Endothelial cell of umbilical vein (primary cell): ENCODE measurements at regions not wholly inside any gene's neighbourhood (a gene's known extent, or its start where the extent isn't known, plus 50 kb on each side); places are given as distances from the start of the nearest gene placed in this dataset.

Experiments
- BruUV-seq: library from RNA; stranded (reverse); fragments of 400-500 nt; replicated peaks from 2 replicates; lab custom pipeline; 2021; lab: Mats Ljungman, UMichigan
- CTCF ChIA-PET: fragments of 300-600, 350-600 bp; sonication (Branson Sonifier 250); formaldehyde crosslinking; loops from one replicate; lab custom pipeline; 2021; ENCODE audit warnings: antibody characterized with exemption, inconsistent platforms; lab: Charles Lee
- POLR2A ChIA-PET: fragments of 300-600, 350-600 bp; sonication (Branson Sonifier 250); formaldehyde crosslinking; loops from one replicate; lab custom pipeline; 2021; ENCODE audit warnings: antibody characterized with exemption, inconsistent platforms; lab: Charles Lee
- DNase-seq: peaks from one replicate; pipeline ENCODE4 v3.0.0-alpha.2; 2011; ENCODE audit warnings: low read depth, low spot score
- FAIRE-seq: peaks from 2 replicates; lab custom pipeline; 2011; peaks lifted over from hg19 to GRCh38; lab: Jason Lieb, UNC
- H2AFZ ChIP-seq: 2 replicates; pipeline ENCODE4 v1.6.0; 2012; ENCODE audit warnings: low read depth, low read length, control low read depth, inconsistent platforms
- H3K27ac ChIP-seq: 2 replicates; pipeline ENCODE4 v1.5.1; 2011; ENCODE audit warnings: low read depth, mild to moderate bottlenecking, control low read depth, low read length, moderate library complexity; ENCODE audit not compliant: insufficient read depth
- H3K27me3 ChIP-seq, 2 experiments: 2 replicates each; pipeline versions ENCODE4 v1.6.0 to v1.6.1; 2011; ENCODE audit warnings: low read length in 2 of 2, mixed read lengths in 1 of 2; ENCODE audit not compliant: control insufficient read depth in 2 of 2, insufficient read depth in 2 of 2
- H3K36me3 ChIP-seq, 2 experiments: 2 replicates in 1 of 2; 3 replicates in 1 of 2; pipeline ENCODE4 v1.5.1; 2011; ENCODE audit warnings: low read length in 2 of 2, mild to moderate bottlenecking in 1 of 2, moderate library complexity in 1 of 2; ENCODE audit not compliant: control insufficient read depth in 2 of 2, insufficient read depth in 2 of 2; ENCODE audit errors: extremely low read depth in 1 of 2
- H3K4me1 ChIP-seq: 3 replicates; pipeline ENCODE4 v1.5.1; 2011; ENCODE audit warnings: mild to moderate bottlenecking, low read length; ENCODE audit not compliant: control insufficient read depth, insufficient read depth; ENCODE audit errors: extremely low read depth
- H3K4me2 ChIP-seq: 2 replicates; pipeline ENCODE4 v1.6.1; 2011; ENCODE audit warnings: low read length, control low read depth, mixed read lengths; ENCODE audit not compliant: insufficient read depth
- H3K4me3 ChIP-seq, 3 experiments: fragments of 200-600 bp in 1 of 3; sonication (generic), shearing (Covaris generic) in 1 of 3; replicated peaks in 1 of 3; 2 replicates each; pipeline ENCODE4 v1.5.1; 2011 to 2016; ENCODE audit warnings: control low read depth in 3 of 3, low read length in 3 of 3, mild to moderate bottlenecking in 2 of 3, inconsistent platforms in 1 of 3, low read depth in 1 of 3, moderate library complexity in 1 of 3; ENCODE audit not compliant: insufficient read depth in 1 of 3
- H3K79me2 ChIP-seq: 2 replicates; pipeline ENCODE4 v1.6.0; 2012; ENCODE audit warnings: low read length, inconsistent platforms; ENCODE audit not compliant: control insufficient read depth, insufficient read depth
- H3K9ac ChIP-seq: replicated peaks from 2 replicates; pipeline ENCODE3; 2011; ENCODE audit warnings: low read length, control low read depth; ENCODE audit not compliant: insufficient read depth; ENCODE audit errors: extremely low read depth
- H3K9me1 ChIP-seq: replicated peaks from 3 replicates; pipeline ENCODE4 v1.6.0; 2011; ENCODE audit warnings: mild to moderate bottlenecking, low read length; ENCODE audit not compliant: control insufficient read depth, insufficient read depth; ENCODE audit errors: extremely low read depth
- H3K9me3 ChIP-seq: replicated peaks from 2 replicates; pipeline ENCODE4 v1.5.1; 2012; ENCODE audit warnings: low read length, inconsistent platforms; ENCODE audit not compliant: control insufficient read depth, insufficient read depth
- H4K20me1 ChIP-seq: replicated peaks from 2 replicates; pipeline ENCODE3; 2011; ENCODE audit warnings: mild to moderate bottlenecking, low read length; ENCODE audit not compliant: control insufficient read depth, insufficient read depth; ENCODE audit errors: extremely low read depth
- EZH2 ChIP-seq: IDR thresholded peaks from 2 replicates; pipeline ENCODE4 v1.6.1; 2012; ENCODE audit warnings: borderline replicate concordance, low read depth, mild to moderate bottlenecking, moderate library complexity, low read length, inconsistent platforms; ENCODE audit not compliant: severe bottlenecking
- FOS ChIP-seq: IDR thresholded peaks from 2 replicates; pipeline ENCODE4 v1.6.1; 2011; ENCODE audit warnings: mild to moderate bottlenecking, low read length, moderate library complexity, borderline replicate concordance; ENCODE audit not compliant: insufficient read depth
- GATA2 ChIP-seq: IDR thresholded peaks from 2 replicates; pipeline ENCODE4 v1.7.0; 2011; ENCODE audit warnings: low read depth, mild to moderate bottlenecking, moderate library complexity, mixed read lengths, low read length; ENCODE audit not compliant: insufficient read length, insufficient read depth
- JUN ChIP-seq: IDR thresholded peaks from 2 replicates; pipeline ENCODE4 v1.6.1; 2011; ENCODE audit warnings: borderline replicate concordance, low read depth; ENCODE audit not compliant: insufficient read length, insufficient read depth
- MAX ChIP-seq: IDR thresholded peaks from 2 replicates; pipeline ENCODE4 v1.6.1; 2011; ENCODE audit not compliant: insufficient read depth, insufficient read length
- MYC ChIP-seq: IDR thresholded peaks from one replicate; pipeline ENCODE4 v1.6.1; 2011; ENCODE audit warnings: mild to moderate bottlenecking, low read depth, low read length
- POLR2A ChIP-seq: IDR thresholded peaks from 2 replicates; pipeline ENCODE4 v1.6.1; 2012; ENCODE audit warnings: low read depth, mild to moderate bottlenecking, control low read depth, low read length
- POLR2AphosphoS5 ChIP-seq: IDR thresholded peaks from 2 replicates; pipeline ENCODE4 v1.6.1; 2012; ENCODE audit warnings: low read depth, mild to moderate bottlenecking, control low read depth, low read length, moderate library complexity; ENCODE audit not compliant: insufficient read depth
- dilution Hi-C: fragments of 300-500 bp; cut with MboI; formaldehyde crosslinking; loops from one replicate; pipeline ENCODE4 v1.15.0; 2019; ENCODE audit warnings: low sequenced_read_pairs; ENCODE audit not compliant: extremely low pct_ligation_motif_present
- intact Hi-C: fragments of 100-400 bp; cut with micrococcal nuclease; formaldehyde crosslinking; loops from one replicate; pipeline ENCODE4 v1.10.0; 2022
- TF ChIP-seq, protein P1 (sequence below), 2 donors: IDR thresholded peaks; 1 replicate in 1 of 2; 2 replicates in 1 of 2; pipeline ENCODE4 v1.5.1; 2011; ENCODE audit warnings: low read length in 2 of 2, mild to moderate bottlenecking in 2 of 2, moderate library complexity in 2 of 2, control low read depth in 1 of 2, inconsistent platforms in 1 of 2, low read depth in 1 of 2; ENCODE audit not compliant: insufficient read depth in 1 of 2; ENCODE audit errors: extremely low read depth in 1 of 2

DNA sequence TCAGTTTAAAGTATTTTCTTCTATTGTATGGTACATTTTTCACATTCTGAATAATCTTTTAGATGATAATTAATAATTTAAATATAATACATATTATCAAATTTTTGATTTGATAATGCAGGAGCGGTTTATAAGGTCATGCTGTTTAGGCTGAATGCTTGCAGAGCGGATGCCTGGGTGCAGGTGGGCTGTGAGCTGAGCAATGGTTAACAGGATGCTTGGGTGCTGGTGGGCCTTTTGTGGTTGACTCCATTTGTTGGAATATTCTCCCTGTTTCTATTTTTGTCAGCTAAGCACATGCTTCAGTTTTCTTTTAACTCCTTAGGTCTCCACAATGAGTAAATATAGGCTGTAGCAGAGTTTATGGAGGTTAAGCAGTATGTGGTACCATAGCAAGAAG is 1549.3 kb downstream of the OTOL1 start:
- ChIA-PET POLR2A (no interaction called here), CTCF (no interaction called here)
- no peak for DNase-seq
- H4K20me1 ChIP-seq = no peaks in the 10 kb centered on the region
- TF ChIP-seq POLR2AphosphoS5 (no peak), JUN (no peak), EZH2 (no peak), MYC (no peak), FOS (no peak), GATA2 (no peak), POLR2A (no peak), MAX (no peak)
- no peak overlapping the region for H3K27ac ChIP-seq
- H3K36me3 ChIP-seq = no peaks in the 10 kb centered on the region
- no peaks in the 10 kb centered on the region for H3K79me2 ChIP-seq
- no peaks in the 10 kb centered on the region for H3K9me1 ChIP-seq
- no peak for FAIRE-seq
- H3K4me2 ChIP-seq = no peak overlapping the region
- H3K9ac ChIP-seq = no peak overlapping the region
- dilution Hi-C loops = no loop called here
- H3K27me3 ChIP-seq = no peaks in the 10 kb centered on the region
- no TSS peak for BruUV-seq
- H2AFZ ChIP-seq = no peak overlapping the region
- no peak overlapping the region for H3K4me3 ChIP-seq
- intact Hi-C loops = no loop called here
- no peaks in the 10 kb centered on the region for H3K4me1 ChIP-seq
- no peaks in the 10 kb centered on the region for H3K9me3 ChIP-seq

DNA sequence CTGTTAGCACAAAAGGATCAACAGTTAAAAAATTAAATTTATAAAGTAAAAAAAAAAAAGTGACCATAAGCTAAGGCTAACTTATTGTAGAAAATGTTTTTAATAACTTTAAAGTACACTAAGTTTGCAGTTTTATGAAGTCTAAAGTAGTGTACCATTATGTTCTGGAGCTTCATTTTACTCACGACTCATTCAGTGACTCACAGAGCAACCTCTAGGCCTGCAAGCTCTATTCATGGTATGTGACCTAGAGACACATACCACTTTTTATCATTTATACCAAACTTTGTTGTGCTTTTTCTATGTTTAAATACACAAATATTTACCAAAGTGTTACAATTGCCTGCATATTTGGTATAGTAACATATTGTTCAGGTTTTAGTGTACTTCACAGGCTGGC is 1552.3 kb downstream of the OTOL1 start:
- H3K9ac ChIP-seq = no peak overlapping the region
- DNase-seq (no peak), FAIRE-seq (no peak)
- no TSS peak for BruUV-seq
- H3K4me1 ChIP-seq = no peaks in the 10 kb centered on the region
- no peak overlapping the region for H3K27ac ChIP-seq
- H4K20me1 ChIP-seq = no peaks in the 10 kb centered on the region
- intact Hi-C loops = no loop called here
- H3K9me1 ChIP-seq = no peaks in the 10 kb centered on the region
- H3K4me2 ChIP-seq = no peak overlapping the region
- no peak overlapping the region for H2AFZ ChIP-seq
- no peak for TF ChIP-seq MYC
- TF ChIP-seq EZH2 = no peak
- TF ChIP-seq MAX = no peak
- no peak for TF ChIP-seq JUN
- TF ChIP-seq POLR2AphosphoS5 = no peak
- TF ChIP-seq, protein P1, sequence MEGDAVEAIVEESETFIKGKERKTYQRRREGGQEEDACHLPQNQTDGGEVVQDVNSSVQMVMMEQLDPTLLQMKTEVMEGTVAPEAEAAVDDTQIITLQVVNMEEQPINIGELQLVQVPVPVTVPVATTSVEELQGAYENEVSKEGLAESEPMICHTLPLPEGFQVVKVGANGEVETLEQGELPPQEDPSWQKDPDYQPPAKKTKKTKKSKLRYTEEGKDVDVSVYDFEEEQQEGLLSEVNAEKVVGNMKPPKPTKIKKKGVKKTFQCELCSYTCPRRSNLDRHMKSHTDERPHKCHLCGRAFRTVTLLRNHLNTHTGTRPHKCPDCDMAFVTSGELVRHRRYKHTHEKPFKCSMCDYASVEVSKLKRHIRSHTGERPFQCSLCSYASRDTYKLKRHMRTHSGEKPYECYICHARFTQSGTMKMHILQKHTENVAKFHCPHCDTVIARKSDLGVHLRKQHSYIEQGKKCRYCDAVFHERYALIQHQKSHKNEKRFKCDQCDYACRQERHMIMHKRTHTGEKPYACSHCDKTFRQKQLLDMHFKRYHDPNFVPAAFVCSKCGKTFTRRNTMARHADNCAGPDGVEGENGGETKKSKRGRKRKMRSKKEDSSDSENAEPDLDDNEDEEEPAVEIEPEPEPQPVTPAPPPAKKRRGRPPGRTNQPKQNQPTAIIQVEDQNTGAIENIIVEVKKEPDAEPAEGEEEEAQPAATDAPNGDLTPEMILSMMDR (IDR thresholded peaks at IDR 0.05; ENCODE audit: extremely low read depth in 1 of 2, insufficient read depth in 1 of 2, low read depth in 1 of 2, low read length in 2 of 2) = no peak
- no peak for TF ChIP-seq GATA2
- TF ChIP-seq POLR2A = no peak
- TF ChIP-seq FOS = no peak
- CTCF ChIA-PET = no interaction called here
- H3K36me3 ChIP-seq = no peaks in the 10 kb centered on the region
- no peak overlapping the region for H3K4me3 ChIP-seq
- POLR2A ChIA-PET = no interaction called here
- dilution Hi-C loops = no loop called here
- no peaks in the 10 kb centered on the region for H3K79me2 ChIP-seq
- H3K9me3 ChIP-seq = no peaks in the 10 kb centered on the region
- no peaks in the 10 kb centered on the region for H3K27me3 ChIP-seq
